ENCODE measurements at regions not wholly inside any gene's neighbourhood (a gene's known extent, or its start where the extent isn't known, plus 50 kb on each side); places are given as distances from the start of the nearest gene placed in this dataset.
A peak's percentile ranks its signal among the peaks of the same experiment; 100 is the strongest.

DNA sequence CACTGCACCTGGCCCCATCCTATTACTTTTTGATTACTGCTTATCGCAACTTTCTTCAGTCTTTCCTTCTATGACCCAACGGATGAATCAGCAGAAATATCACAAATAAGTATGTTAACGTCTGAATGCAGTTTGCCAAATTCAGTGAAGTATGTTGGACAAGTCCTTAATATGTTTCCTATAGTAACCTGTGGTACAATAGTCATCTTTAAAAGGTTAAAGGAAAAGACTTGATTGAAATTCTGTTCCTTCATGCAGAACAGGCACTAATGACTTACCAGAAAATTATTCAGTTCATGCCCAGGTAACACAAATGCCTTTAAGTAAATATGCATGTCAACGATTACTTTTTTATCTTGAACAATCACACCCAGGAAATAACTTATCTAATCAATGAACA is 242.6 kb downstream of the KCTD12 start:
- peak; percentile 42 for FAIRE-seq
- no peaks in the 10 kb centered on the region for H3K36me3 ChIP-seq (ENCODE audit: control insufficient read depth in 2 of 3, insufficient read depth in 3 of 3, low read length in 3 of 3)
- no peak for TF ChIP-seq CTCF (IDR thresholded peaks at IDR 0.05; ENCODE audit: borderline replicate concordance, extremely low read depth, insufficient read depth)
- no peaks in the 10 kb centered on the region for H3K27me3 ChIP-seq (ENCODE audit: control insufficient read depth, insufficient read depth, low read length)
- intact Hi-C loops (cut with DNase I) = no loop called here
- no peaks in the 10 kb centered on the region for H3K9me3 ChIP-seq (ENCODE audit: control insufficient read depth in 2 of 3, insufficient read depth in 1 of 3, low read length in 3 of 3)
- H3K27ac ChIP-seq (ENCODE audit: low read depth in 2 of 2, low read length in 2 of 2) = no peak overlapping the region
- DNase-seq = peak in 2 of 5 donors; percentile 31 to 43
- H3K9ac ChIP-seq (ENCODE audit: low read length in 3 of 3) = no peak overlapping the region
- H3K4me1 ChIP-seq (ENCODE audit: control insufficient read depth in 2 of 3, insufficient read depth in 2 of 3, low read depth in 1 of 3, low read length in 3 of 3) = no peaks in the 10 kb centered on the region
- no peak overlapping the region for H3K4me3 ChIP-seq (ENCODE audit: low read length in 3 of 3)

DNA sequence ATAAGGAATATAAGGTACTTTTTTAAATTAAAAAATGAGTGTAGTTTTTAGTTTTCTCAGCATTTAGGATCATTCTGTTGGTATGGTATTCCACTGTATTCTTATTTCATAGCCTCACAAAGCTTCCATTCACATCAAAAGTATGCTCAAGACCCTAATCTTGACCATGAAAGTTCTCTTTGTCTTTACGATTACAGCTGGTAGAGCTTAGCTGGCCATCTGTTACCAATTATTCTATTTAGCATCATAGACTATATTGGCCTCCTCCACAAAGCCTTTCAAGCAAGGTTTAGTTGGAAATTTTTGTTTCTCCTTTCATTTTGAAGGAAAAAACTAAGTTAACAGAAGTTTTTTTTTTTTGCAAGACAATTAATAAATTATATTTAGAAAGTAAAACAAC is 245.1 kb downstream of the KCTD12 start:
- FAIRE-seq = no peak

GRCh38 chr13:76638882-76639281 is 247.3 kb downstream of the KCTD12 start:
- intact Hi-C loops (cut with DNase I) = no loop called here

More for the DNA sequence above, 245.1 kb downstream of the KCTD12 start:
- H3K4me1 ChIP-seq (ENCODE audit: control insufficient read depth in 2 of 3, insufficient read depth in 2 of 3, low read depth in 1 of 3, low read length in 3 of 3) = no peaks in the 10 kb centered on the region
- H3K27ac ChIP-seq (ENCODE audit: low read depth in 2 of 2, low read length in 2 of 2) = no peak overlapping the region
- no peak for TF ChIP-seq CTCF (IDR thresholded peaks at IDR 0.05; ENCODE audit: borderline replicate concordance, extremely low read depth, insufficient read depth)
- no peaks in the 10 kb centered on the region for H3K9me3 ChIP-seq (ENCODE audit: control insufficient read depth in 2 of 3, insufficient read depth in 1 of 3, low read length in 3 of 3)
- no peaks in the 10 kb centered on the region for H3K27me3 ChIP-seq (ENCODE audit: control insufficient read depth, insufficient read depth, low read length)
- no peak overlapping the region for H3K4me3 ChIP-seq (ENCODE audit: low read length in 3 of 3)
- no peaks in the 10 kb centered on the region for H3K36me3 ChIP-seq (ENCODE audit: control insufficient read depth in 2 of 3, insufficient read depth in 3 of 3, low read length in 3 of 3)
- no peak overlapping the region for H3K9ac ChIP-seq (ENCODE audit: low read length in 3 of 3)
- peak in 2 of 5 donors; percentile 28 to 51 for DNase-seq
- intact Hi-C loops (cut with DNase I) = no loop called here

More at GRCh38 chr13:76638882-76639281, 247.3 kb downstream of the KCTD12 start:
- Histone ChIP-seq H3K4me3 (ENCODE audit: low read length in 3 of 3) (no peak overlapping the region), H3K36me3 (ENCODE audit: control insufficient read depth in 2 of 3, insufficient read depth in 3 of 3, low read length in 3 of 3) (no peaks in the 10 kb centered on the region), H3K4me1 (ENCODE audit: control insufficient read depth in 2 of 3, insufficient read depth in 2 of 3, low read depth in 1 of 3, low read length in 3 of 3) (no peaks in the 10 kb centered on the region), H3K9ac (ENCODE audit: low read length in 3 of 3) (no peak overlapping the region), H3K27me3 (ENCODE audit: control insufficient read depth, insufficient read depth, low read length) (no peaks in the 10 kb centered on the region), H3K9me3 (ENCODE audit: control insufficient read depth in 2 of 3, insufficient read depth in 1 of 3, low read length in 3 of 3) (no peaks in the 10 kb centered on the region), H3K27ac (ENCODE audit: low read depth in 2 of 2, low read length in 2 of 2) (no peak overlapping the region)
- TF ChIP-seq CTCF (IDR thresholded peaks at IDR 0.05; ENCODE audit: borderline replicate concordance, extremely low read depth, insufficient read depth) = no peak
- no peak for FAIRE-seq
- DNase-seq = no peak

All from kidney (tissue), 13 donors.